ENCODE measurements at regions not wholly inside any gene's neighbourhood (a gene's known extent, or its start where the extent isn't known, plus 50 kb on each side); places are given as distances from the start of the nearest gene placed in this dataset.

- FAIRE-seq (no peak), DNase-seq (ENCODE audit: low spot score) (no peak)
Observed at GRCh38 chr11:91819777-91820176, 404.8 kb upstream of the FAT3 start.

GRCh38 chr11:91819195-91819594, 405.4 kb upstream of the FAT3 start:
- no peak for DNase-seq (ENCODE audit: low spot score)
- FAIRE-seq = no peak

GRCh38 chr11:91817996-91818395, 406.6 kb upstream of the FAT3 start:
- DNase-seq (ENCODE audit: low spot score) = no peak
- FAIRE-seq = no peak

- FAIRE-seq = no peak
- no peak for DNase-seq (ENCODE audit: low spot score)
Observed at GRCh38 chr11:91813263-91813662, 411.4 kb upstream of the FAT3 start.

GRCh38 chr11:91810871-91811270, 413.7 kb upstream of the FAT3 start:
- no peak for FAIRE-seq
- DNase-seq (ENCODE audit: low spot score) = no peak

- FAIRE-seq (no peak), DNase-seq (ENCODE audit: low spot score) (no peak)
Observed at GRCh38 chr11:91805293-91805692, 419.3 kb upstream of the FAT3 start.

GRCh38 chr11:91804042-91804441, 420.6 kb upstream of the FAT3 start:
- FAIRE-seq (no peak), DNase-seq (ENCODE audit: low spot score) (no peak)

- DNase-seq (ENCODE audit: low spot score) (no peak), FAIRE-seq (no peak)
Observed at GRCh38 chr11:91802475-91802874, 422.1 kb upstream of the FAT3 start.

- no peak for DNase-seq (ENCODE audit: low spot score)
Observed at GRCh38 chr11:91800208-91800914, 424.3 kb upstream of the FAT3 start.

GRCh38 chr11:91798240-91798639, 426.4 kb upstream of the FAT3 start:
- FAIRE-seq (no peak), DNase-seq (ENCODE audit: low spot score) (no peak)

More at GRCh38 chr11:91800208-91800914, 424.3 kb upstream of the FAT3 start:
- no peak for FAIRE-seq

- FAIRE-seq (no peak), DNase-seq (ENCODE audit: low spot score) (no peak)
Observed at GRCh38 chr11:91796999-91797398, 427.6 kb upstream of the FAT3 start.

GRCh38 chr11:91795139-91795887, 429.3 kb upstream of the FAT3 start:
- FAIRE-seq = no peak
- no peak for DNase-seq (ENCODE audit: low spot score)

GRCh38 chr11:91794146-91794545, 430.5 kb upstream of the FAT3 start:
- FAIRE-seq = no peak
- DNase-seq (ENCODE audit: low spot score) = no peak

GRCh38 chr11:91792779-91793262, 431.8 kb upstream of the FAT3 start:
- DNase-seq (ENCODE audit: low spot score) (no peak), FAIRE-seq (no peak)

- DNase-seq (ENCODE audit: low spot score) (no peak), FAIRE-seq (no peak)
Observed at GRCh38 chr11:91791171-91791468, 433.5 kb upstream of the FAT3 start.

GRCh38 chr11:91790346-91791170, 434.1 kb upstream of the FAT3 start:
- DNase-seq (ENCODE audit: low spot score) = no peak
- no peak for FAIRE-seq

GRCh38 chr11:91788764-91789163, 435.9 kb upstream of the FAT3 start:
- no peak for FAIRE-seq
- no peak for DNase-seq (ENCODE audit: low spot score)

- DNase-seq (ENCODE audit: low spot score) = no peak
Observed at GRCh38 chr11:91786097-91786496, 438.5 kb upstream of the FAT3 start.

GRCh38 chr11:91783173-91783572, 441.4 kb upstream of the FAT3 start:
- FAIRE-seq (no peak), DNase-seq (ENCODE audit: low spot score) (no peak)

More at GRCh38 chr11:91786097-91786496, 438.5 kb upstream of the FAT3 start:
- FAIRE-seq = no peak

GRCh38 chr11:91778758-91779157, 445.9 kb upstream of the FAT3 start:
- DNase-seq (ENCODE audit: low spot score) (no peak), FAIRE-seq (no peak)

GRCh38 chr11:91776655-91777054, 448.0 kb upstream of the FAT3 start:
- no peak for DNase-seq (ENCODE audit: low spot score)
- FAIRE-seq = no peak

- FAIRE-seq = no peak
- DNase-seq (ENCODE audit: low spot score) = no peak
Observed at GRCh38 chr11:91773090-91773489, 451.5 kb upstream of the FAT3 start.

Data from urothelium cell line (cell line).